ENCODE measurements at regions not wholly inside any gene's neighbourhood (a gene's known extent, or its start where the extent isn't known, plus 50 kb on each side); places are given as distances from the start of the nearest gene placed in this dataset.

GRCh38 chr2:52128081-52128480 is 1096.1 kb upstream of the NRXN1 start:
- H3K27me3 Mint-ChIP-seq (ENCODE audit: insufficient read depth, unreplicated experiment) = no peaks in the 10 kb centered on the region
- BruUV-seq (replicated peaks) = no TSS peak
- intact Hi-C loops (cut with micrococcal nuclease) = no loop called here
- CTCF ChIA-PET = no interaction called here
- H3K4me1 Mint-ChIP-seq (ENCODE audit: insufficient read depth, unreplicated experiment) = no peaks in the 10 kb centered on the region
- H3K36me3 Mint-ChIP-seq (ENCODE audit: insufficient read depth, unreplicated experiment) = no peaks in the 10 kb centered on the region
- H3K4me3 Mint-ChIP-seq (ENCODE audit: unreplicated experiment) = no peak overlapping the region
- DNase-seq (ENCODE audit: unreplicated experiment) = no peak
- H3K27ac Mint-ChIP-seq (ENCODE audit: low read depth, unreplicated experiment) = no peak overlapping the region
- no peaks in the 10 kb centered on the region for H3K9me3 Mint-ChIP-seq (ENCODE audit: unreplicated experiment)
- POLR2A ChIA-PET = no interaction called here
- no peak for TF ChIP-seq CTCF (IDR thresholded peaks at IDR 0.05; ENCODE audit: unreplicated experiment)

- no peak overlapping the region for H3K4me3 Mint-ChIP-seq (ENCODE audit: unreplicated experiment)
- no peaks in the 10 kb centered on the region for H3K9me3 Mint-ChIP-seq (ENCODE audit: unreplicated experiment)
- CTCF ChIA-PET = no interaction called here
- no TSS peak for BruUV-seq (replicated peaks)
- POLR2A ChIA-PET = no interaction called here
- no peak for DNase-seq (ENCODE audit: unreplicated experiment)
- no peak for TF ChIP-seq CTCF (IDR thresholded peaks at IDR 0.05; ENCODE audit: unreplicated experiment)
- H3K36me3 Mint-ChIP-seq (ENCODE audit: insufficient read depth, unreplicated experiment) = no peaks in the 10 kb centered on the region
- H3K27ac Mint-ChIP-seq (ENCODE audit: low read depth, unreplicated experiment) = no peak overlapping the region
- no peaks in the 10 kb centered on the region for H3K4me1 Mint-ChIP-seq (ENCODE audit: insufficient read depth, unreplicated experiment)
- H3K27me3 Mint-ChIP-seq (ENCODE audit: insufficient read depth, unreplicated experiment) = no peaks in the 10 kb centered on the region
- intact Hi-C loops (cut with micrococcal nuclease) = no loop called here
Observed at GRCh38 chr2:52127527-52127926, 1095.6 kb upstream of the NRXN1 start.

GRCh38 chr2:52117299-52117698 is 1085.4 kb upstream of the NRXN1 start:
- POLR2A ChIA-PET = interaction anchor here (0.6 kb wide), 3 partner anchors 543 to 1699 kb away, joined by 3 read pairs; no protein-coding TSS in a partner anchor
- peak; percentile 79 for DNase-seq (ENCODE audit: unreplicated experiment)
- no peaks in the 10 kb centered on the region for H3K9me3 Mint-ChIP-seq (ENCODE audit: unreplicated experiment)
- no peaks in the 10 kb centered on the region for H3K27me3 Mint-ChIP-seq (ENCODE audit: insufficient read depth, unreplicated experiment)
- H3K4me3 Mint-ChIP-seq (ENCODE audit: unreplicated experiment) = no peak overlapping the region
- H3K36me3 Mint-ChIP-seq (ENCODE audit: insufficient read depth, unreplicated experiment) = no peaks in the 10 kb centered on the region
- CTCF ChIA-PET = interaction anchor here (0.6 to 0.7 kb wide), 2 partner anchors 1068 to 1126 kb away, joined by 3 read pairs; no protein-coding TSS in a partner anchor
- TF ChIP-seq CTCF (IDR thresholded peaks at IDR 0.05; ENCODE audit: unreplicated experiment) = no peak
- BruUV-seq (replicated peaks) = no TSS peak
- H3K27ac Mint-ChIP-seq (ENCODE audit: low read depth, unreplicated experiment) = no peak overlapping the region
- intact Hi-C loops (cut with micrococcal nuclease) = no loop called here
- H3K4me1 Mint-ChIP-seq (ENCODE audit: insufficient read depth, unreplicated experiment) = no peaks in the 10 kb centered on the region

- no peaks in the 10 kb centered on the region for H3K4me1 Mint-ChIP-seq (ENCODE audit: insufficient read depth, unreplicated experiment)
- intact Hi-C loops (cut with micrococcal nuclease) = no loop called here
- H3K27ac Mint-ChIP-seq (ENCODE audit: low read depth, unreplicated experiment) = no peak overlapping the region
- no peaks in the 10 kb centered on the region for H3K36me3 Mint-ChIP-seq (ENCODE audit: insufficient read depth, unreplicated experiment)
- BruUV-seq (replicated peaks) = no TSS peak
- TF ChIP-seq CTCF (IDR thresholded peaks at IDR 0.05; ENCODE audit: unreplicated experiment) = no peak
- H3K27me3 Mint-ChIP-seq (ENCODE audit: insufficient read depth, unreplicated experiment) = no peaks in the 10 kb centered on the region
- no peak for DNase-seq (ENCODE audit: unreplicated experiment)
- no peak overlapping the region for H3K4me3 Mint-ChIP-seq (ENCODE audit: unreplicated experiment)
- CTCF ChIA-PET = no interaction called here
- no peaks in the 10 kb centered on the region for H3K9me3 Mint-ChIP-seq (ENCODE audit: unreplicated experiment)
- POLR2A ChIA-PET = no interaction called here
Observed at GRCh38 chr2:52115750-52116149, 1083.8 kb upstream of the NRXN1 start.
